Fibroblast of villous mesenchyme (primary cell): ENCODE measurements at regions not wholly inside any gene's neighbourhood (a gene's known extent, or its start where the extent isn't known, plus 50 kb on each side); places are given as distances from the start of the nearest gene placed in this dataset.
A peak's percentile ranks its signal among the peaks of the same experiment; 100 is the strongest.
"Not testable (repeated sequence)": the region's sequence is repeated elsewhere in the genome, so short reads cannot be mapped to it uniquely, and the experiment has no call there.

Experiments used
- DNase-seq: peaks from one replicate; pipeline ENCODE4 v3.0.0-alpha.2; 2010; ENCODE audit warnings: low read depth
- H3K4me3 ChIP-seq: 2 replicates; pipeline ENCODE4 v1.5.1; 2011; ENCODE audit warnings: low read depth, mild to moderate bottlenecking, low read length
- TF ChIP-seq, protein P1 (sequence below): IDR thresholded peaks from 2 replicates; pipeline ENCODE4 v1.5.1; 2012; ENCODE audit warnings: low read depth, mild to moderate bottlenecking, low read length; ENCODE audit not compliant: insufficient read depth

DNA sequence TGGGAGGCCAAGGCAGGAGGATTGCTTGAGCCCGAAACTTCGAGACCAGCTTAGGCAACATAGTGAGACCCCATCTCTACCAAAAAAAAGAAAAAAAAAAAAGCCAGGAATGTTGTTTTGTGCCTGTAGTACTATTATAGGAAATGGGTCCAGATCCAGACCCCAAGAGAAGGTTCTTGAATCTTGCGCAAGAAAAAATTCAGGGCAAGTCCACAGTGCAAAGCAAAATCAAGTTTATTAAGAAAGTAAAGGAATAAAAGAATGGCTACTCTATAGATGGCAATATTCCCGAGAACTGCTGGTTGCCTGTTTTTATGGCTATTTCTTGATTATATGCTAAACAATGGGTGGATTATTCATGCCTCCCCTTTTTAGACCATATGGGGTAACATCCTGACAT, 51.2 kb upstream of the RDX start:
- TF ChIP-seq, protein P1, sequence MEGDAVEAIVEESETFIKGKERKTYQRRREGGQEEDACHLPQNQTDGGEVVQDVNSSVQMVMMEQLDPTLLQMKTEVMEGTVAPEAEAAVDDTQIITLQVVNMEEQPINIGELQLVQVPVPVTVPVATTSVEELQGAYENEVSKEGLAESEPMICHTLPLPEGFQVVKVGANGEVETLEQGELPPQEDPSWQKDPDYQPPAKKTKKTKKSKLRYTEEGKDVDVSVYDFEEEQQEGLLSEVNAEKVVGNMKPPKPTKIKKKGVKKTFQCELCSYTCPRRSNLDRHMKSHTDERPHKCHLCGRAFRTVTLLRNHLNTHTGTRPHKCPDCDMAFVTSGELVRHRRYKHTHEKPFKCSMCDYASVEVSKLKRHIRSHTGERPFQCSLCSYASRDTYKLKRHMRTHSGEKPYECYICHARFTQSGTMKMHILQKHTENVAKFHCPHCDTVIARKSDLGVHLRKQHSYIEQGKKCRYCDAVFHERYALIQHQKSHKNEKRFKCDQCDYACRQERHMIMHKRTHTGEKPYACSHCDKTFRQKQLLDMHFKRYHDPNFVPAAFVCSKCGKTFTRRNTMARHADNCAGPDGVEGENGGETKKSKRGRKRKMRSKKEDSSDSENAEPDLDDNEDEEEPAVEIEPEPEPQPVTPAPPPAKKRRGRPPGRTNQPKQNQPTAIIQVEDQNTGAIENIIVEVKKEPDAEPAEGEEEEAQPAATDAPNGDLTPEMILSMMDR: no peak
- no peak overlapping the region for H3K4me3 ChIP-seq

DNA sequence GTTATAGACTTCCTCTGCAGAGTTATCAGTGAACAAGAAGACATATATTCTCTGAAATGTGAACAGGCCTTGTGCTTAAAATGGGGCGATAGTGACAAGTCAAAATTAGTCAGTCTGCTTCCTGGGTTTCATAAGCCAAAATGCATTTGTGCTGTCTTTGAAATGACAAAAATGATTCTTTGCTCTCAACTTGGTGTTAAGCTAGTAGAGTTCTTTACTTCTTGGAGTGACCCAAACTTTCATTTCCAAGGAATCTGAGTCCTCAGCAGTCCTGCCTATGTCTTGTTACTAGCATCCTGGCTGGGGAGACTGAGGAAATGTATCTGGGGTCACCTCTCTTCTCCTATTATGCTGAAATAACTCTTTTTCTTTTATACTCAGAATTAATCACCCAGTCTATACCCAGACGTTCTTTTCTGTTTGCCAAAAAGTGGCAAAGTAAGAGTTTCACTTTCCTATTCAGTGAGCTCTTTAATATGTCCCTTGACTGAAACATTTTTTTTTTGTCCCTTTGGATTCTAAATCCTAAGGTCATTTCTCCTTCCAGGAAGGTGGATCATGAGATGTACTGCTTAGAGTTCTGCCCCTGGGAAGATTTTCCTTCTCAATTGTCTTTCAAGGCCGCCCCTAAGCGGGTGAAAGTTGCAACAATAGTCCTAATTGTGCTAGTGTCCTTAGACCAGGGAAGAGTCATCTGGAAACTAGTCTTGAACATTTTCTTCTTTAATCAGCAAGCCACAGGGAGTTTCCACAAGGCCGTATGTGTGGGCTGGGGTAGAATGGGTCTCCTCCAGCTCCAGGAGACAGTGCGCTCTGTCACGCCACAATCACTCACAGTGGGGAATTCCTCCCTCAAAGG, 53.0 kb upstream of the RDX start:
- TF ChIP-seq, protein P1: no peak
- DNase-seq: no peak

More for the DNA sequence above, 51.2 kb upstream of the RDX start:
- DNase-seq: no peak

DNA sequence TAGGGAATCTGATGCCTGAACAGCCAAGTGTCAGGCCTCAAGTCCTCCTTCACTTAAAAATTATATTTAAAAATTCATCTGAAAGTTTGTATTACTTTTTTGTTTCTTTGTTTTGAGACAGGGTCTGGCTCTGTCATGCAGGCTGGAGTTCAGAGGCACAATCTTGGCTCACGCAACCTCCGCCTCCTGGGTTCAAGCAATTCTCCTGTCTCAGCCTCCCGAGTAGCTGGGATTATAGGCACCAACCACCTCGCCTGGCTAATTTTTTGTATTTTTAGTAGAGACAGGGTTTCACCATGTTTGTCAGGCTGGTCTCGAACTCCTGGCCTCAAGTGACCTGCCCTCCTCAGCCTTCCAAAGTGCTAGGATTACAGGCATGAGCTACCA, 53.6 kb upstream of the RDX start:
- not testable (repeated sequence) for H3K4me3 ChIP-seq, DNase-seq

More for the DNA sequence above, 53.0 kb upstream of the RDX start:
- no peak overlapping the region for H3K4me3 ChIP-seq

DNA sequence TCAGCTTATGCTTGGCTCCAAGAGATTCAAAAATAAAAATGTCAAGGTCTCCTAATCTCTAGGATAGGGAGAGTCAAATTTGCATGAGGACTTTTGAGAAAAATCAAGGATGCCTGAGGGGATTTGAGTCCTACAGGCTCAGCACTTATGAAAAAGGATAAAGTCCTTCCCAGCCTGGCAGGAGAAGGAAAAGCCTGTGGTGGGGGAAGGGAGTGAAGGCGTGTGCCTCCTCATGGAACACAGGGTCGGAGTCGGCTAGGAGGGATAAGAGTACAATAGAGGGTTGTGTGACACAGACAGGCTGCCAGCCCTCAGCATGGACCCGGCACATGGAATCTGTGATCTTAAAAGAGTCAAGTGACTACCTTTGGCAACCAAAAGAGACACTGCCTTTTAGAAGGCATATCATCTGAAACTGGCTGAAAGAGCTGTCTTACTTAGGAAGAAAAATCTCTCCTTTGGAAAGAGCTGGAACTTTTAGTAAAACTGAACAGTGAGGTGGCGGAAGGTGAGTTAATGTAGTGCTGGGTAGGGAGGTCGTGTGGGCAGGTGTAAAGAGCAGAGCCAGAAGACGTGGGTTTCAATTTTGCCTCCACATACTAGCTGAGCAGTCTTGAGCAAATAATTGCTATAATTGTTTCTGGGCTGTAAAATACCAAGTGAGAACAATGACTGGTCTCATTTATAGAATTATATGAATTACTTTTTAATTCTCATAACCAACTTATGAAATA, 58.8 kb upstream of the RDX start:
- no peak for DNase-seq
- TF ChIP-seq, protein P1: no peak
- no peak overlapping the region for H3K4me3 ChIP-seq

DNA sequence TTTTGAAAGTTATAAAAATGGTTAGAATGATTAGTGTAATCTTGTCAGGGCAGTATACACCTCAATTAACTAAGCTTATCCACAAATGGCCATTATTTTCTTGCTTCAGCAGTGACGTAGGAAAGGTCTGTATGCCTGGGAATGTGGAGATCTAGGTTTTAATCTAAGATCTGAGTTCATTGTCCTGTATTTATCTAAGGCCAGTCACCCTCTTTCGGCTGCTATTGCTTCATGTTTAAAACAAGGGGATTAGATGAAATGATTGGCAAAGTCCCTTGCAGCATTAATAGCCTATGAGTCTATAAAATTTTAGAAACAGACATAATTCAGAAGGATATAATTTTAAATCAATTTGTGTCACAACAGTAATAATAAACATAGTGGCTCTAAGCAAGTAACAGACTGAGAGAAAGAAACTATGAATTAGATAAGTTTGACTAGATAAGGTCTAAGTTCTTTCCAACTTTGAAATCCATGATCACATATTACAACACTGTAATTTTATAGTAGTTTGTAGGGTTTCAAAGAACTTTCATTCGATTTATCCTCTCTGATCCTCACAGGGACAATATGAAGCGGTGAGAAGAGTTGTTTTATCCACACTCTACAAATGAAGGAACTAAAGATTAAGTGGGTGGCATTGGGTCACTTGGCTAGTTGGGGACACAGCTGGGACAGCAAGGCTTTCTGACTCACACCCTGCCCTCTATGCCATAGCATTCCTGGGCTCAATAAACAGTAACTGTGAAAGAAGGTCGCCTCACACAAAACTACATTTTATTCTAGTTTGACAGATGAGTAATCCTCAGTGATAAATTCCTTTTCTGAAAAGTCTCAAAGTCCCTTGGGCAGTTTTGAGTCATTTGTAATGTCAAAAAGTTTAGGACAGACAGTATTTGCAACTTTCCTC, 60.6 kb upstream of the RDX start:
- TF ChIP-seq, protein P1: no peak
- no peak overlapping the region for H3K4me3 ChIP-seq
- DNase-seq: peak; percentile 53

DNA sequence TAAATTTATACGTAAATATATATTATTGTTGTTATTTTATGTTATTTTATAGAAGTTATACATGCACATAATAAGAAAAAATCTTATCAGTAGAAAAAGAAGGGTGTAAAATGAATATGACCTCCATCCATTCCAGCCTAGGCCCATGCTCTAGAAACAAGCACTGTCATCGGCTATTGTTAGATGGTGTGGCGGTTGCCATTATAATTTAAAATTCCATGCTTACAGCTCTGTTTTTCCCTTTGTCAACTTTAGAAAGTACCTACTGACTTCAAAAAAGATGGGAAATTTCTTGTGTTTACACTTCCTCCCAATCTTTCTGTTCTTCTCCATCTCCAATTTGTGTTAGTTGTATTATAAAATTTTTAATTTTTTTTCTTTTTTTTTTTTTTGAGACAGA, 61.9 kb upstream of the RDX start:
- no peak for DNase-seq
- TF ChIP-seq, protein P1: no peak
- no peak overlapping the region for H3K4me3 ChIP-seq

DNA sequence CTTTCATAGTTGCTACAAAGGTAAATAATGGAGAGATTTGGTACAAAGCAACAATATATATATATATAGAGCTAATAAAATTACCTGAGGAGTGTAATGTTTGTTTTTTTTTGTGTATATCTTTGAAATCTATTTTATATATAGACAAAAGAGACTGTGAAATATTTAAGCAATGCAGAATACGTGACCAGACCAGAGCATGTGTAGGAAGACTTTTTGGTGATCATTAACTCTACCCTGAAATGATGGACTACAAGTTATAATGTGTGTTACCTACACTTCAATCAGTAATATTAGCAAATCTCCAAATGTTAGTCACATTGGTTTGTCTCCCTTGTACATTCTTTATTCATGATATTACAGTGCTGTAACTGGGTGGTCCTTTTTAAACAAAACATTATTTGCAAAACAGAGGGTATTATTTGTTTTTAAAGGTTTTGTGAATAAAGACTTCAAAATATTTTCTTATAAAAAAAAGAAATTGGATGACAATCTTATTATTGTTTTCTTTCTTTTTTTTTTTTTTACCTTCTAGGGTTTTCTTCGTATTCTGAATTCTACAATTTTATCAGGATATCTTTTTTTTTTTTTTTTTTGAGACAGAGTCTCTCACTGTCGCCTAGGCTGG, 64.5 kb upstream of the RDX start:
- not testable (repeated sequence) for DNase-seq, H3K4me3 ChIP-seq
